Kidney (tissue), 13 donors: ENCODE measurements at regions not wholly inside any gene's neighbourhood (a gene's known extent, or its start where the extent isn't known, plus 50 kb on each side); places are given as distances from the start of the nearest gene placed in this dataset.

Source experiments
- DNase-seq, 5 donors: peaks; one replicate each; pipeline ENCODE4 v3.0.0-alpha.2; 2013 to 2020
- FAIRE-seq: peaks from 2 replicates; lab custom pipeline; 2012; peaks lifted over from hg19 to GRCh38; lab: Jason Lieb, UNC
- H3K27ac ChIP-seq, 2 donors: one replicate each; pipeline ENCODE4 v1.7.0; 2013; ENCODE audit warnings: low read depth in 2 of 2, low read length in 2 of 2, inconsistent platforms in 1 of 2
- H3K27me3 ChIP-seq: one replicate; pipeline ENCODE4 v1.7.1; 2013; ENCODE audit warnings: low read length, inconsistent platforms; ENCODE audit not compliant: control insufficient read depth, insufficient read depth
- H3K36me3 ChIP-seq, 3 donors: one replicate each; pipeline versions ENCODE4 v1.7.0 to v1.7.1; 2013; ENCODE audit warnings: low read length in 3 of 3, control low read depth in 1 of 3, inconsistent platforms in 1 of 3; ENCODE audit not compliant: insufficient read depth in 3 of 3, control insufficient read depth in 2 of 3
- H3K4me1 ChIP-seq, 3 donors: one replicate each; pipeline versions ENCODE4 v1.7.0 to v1.7.1; 2013; ENCODE audit warnings: low read length in 3 of 3, inconsistent platforms in 1 of 3, low read depth in 1 of 3; ENCODE audit not compliant: control insufficient read depth in 2 of 3, insufficient read depth in 2 of 3
- H3K4me3 ChIP-seq, 3 donors: one replicate each; pipeline versions ENCODE4 v1.7.0 to v1.8.1; 2013; ENCODE audit warnings: low read length in 3 of 3, control low read depth in 1 of 3, inconsistent platforms in 1 of 3
- H3K9ac ChIP-seq, 3 donors: one replicate each; pipeline versions ENCODE4 v1.7.0 to v1.7.1; 2013; ENCODE audit warnings: low read length in 3 of 3, control low read depth in 1 of 3, inconsistent platforms in 1 of 3
- H3K9me3 ChIP-seq, 3 donors: one replicate each; pipeline versions ENCODE4 v1.7.0 to v1.7.1; 2013; ENCODE audit warnings: low read length in 3 of 3, control low read depth in 1 of 3, inconsistent platforms in 1 of 3; ENCODE audit not compliant: control insufficient read depth in 2 of 3, insufficient read depth in 1 of 3
- CTCF ChIP-seq: IDR thresholded peaks from 3 replicates; pipeline ENCODE4 v1.5.1; 2012; ENCODE audit warnings: mild to moderate bottlenecking, moderate library complexity, borderline replicate concordance; ENCODE audit not compliant: insufficient read depth; ENCODE audit errors: extremely low read depth
- intact Hi-C: fragments of 100-400 bp; cut with DNase I; formaldehyde crosslinking; loops from one replicate; pipeline ENCODE4 v1.11.1; 2022
- donor health status: control.
- donor health status: control.
- donor health status: control.
- donor health status: control.
- donor health status: control.
- donor health status: DM: yes; HTN: yes; CAD: no.
- donor health status: Normal renal cell carcinoma (clear cell type).

DNA sequence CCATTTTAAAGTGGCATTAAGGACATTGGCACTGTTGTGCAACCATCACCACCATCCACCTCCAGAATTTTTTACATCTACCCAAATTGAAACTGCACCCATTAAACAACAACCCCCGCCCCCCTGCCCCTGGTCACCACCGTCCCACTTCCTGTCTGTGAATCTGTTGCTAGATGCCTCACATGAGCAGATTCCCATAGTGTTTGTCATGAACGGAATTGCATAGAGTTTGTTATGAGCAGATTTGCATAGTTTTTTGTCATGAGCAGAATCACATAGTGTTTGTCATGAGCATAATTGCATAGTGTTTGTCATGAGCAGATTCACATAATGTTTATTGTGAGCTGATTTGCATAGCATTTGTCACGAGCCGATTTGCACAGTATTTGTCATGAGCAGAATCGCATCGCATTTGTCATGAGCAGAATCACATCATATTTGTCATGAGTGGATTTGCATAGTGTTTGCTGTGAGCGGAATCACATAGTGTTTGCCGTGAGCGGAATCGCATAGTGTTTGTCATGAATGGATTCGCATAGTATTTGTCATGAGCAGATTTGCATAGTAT, 54.0 kb upstream of the GTF3A start:
- Histone ChIP-seq H3K27ac (no peak overlapping the region), H3K9ac (no peak overlapping the region), H3K4me3 (no peak overlapping the region), H3K9me3 (no peaks in the 10 kb centered on the region), H3K4me1 (no peaks in the 10 kb centered on the region), H3K27me3 (no peaks in the 10 kb centered on the region), H3K36me3 (no peaks in the 10 kb centered on the region)
- FAIRE-seq (no peak), DNase-seq (no peak)
- no peak for TF ChIP-seq CTCF
- intact Hi-C loops, result loop anchor here (5.0 kb wide), 1 partner anchor 452 kb away; no protein-coding TSS in a partner anchor

GRCh38 chr13:27371932-27372331, 52.5 kb upstream of the GTF3A start:
- DNase-seq (no peak), FAIRE-seq (no peak)
- H3K27me3 ChIP-seq, result no peaks in the 10 kb centered on the region
- TF ChIP-seq CTCF, result no peak
- no peaks in the 10 kb centered on the region for H3K4me1 ChIP-seq
- H3K9ac ChIP-seq, result no peak overlapping the region
- intact Hi-C loops, result loop anchor here (5.0 kb wide), 1 partner anchor 450 kb away; no protein-coding TSS in a partner anchor
- no peak overlapping the region for H3K27ac ChIP-seq
- no peaks in the 10 kb centered on the region for H3K9me3 ChIP-seq
- H3K4me3 ChIP-seq, result no peak overlapping the region
- H3K36me3 ChIP-seq, result no peaks in the 10 kb centered on the region

DNA sequence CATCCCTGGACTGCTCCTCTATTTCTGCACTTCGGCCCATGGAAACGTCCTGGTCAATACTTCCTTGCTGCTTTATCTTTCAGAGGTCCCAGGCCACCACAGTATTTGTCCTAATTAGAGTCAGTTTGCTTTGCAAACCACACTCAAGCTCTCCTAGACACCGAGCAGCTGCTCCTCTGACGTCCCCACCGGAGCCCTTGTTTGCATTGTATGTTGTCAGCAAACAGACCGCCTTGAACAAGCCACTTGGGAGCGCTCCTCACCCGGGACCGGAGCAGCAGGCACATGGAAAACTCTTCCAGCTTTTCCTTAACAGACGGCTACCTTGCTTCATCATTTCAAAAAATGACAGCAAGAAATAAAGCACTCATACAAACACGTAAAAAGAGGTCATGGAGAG, 51.5 kb upstream of the GTF3A start:
- TF ChIP-seq CTCF, result no peak
- H3K4me1 ChIP-seq, result no peaks in the 10 kb centered on the region
- no peaks in the 10 kb centered on the region for H3K9me3 ChIP-seq
- H3K4me3 ChIP-seq, result no peak overlapping the region
- H3K36me3 ChIP-seq, result no peaks in the 10 kb centered on the region
- no peaks in the 10 kb centered on the region for H3K27me3 ChIP-seq
- H3K9ac ChIP-seq, result no peak overlapping the region
- FAIRE-seq (no peak), DNase-seq (peak in 2 of 5 donors; percentile 21 to 62)
- intact Hi-C loops, result loop anchor here (5.0 kb wide), 1 partner anchor 449 kb away; no protein-coding TSS in a partner anchor
- H3K27ac ChIP-seq, result no peak overlapping the region

DNA sequence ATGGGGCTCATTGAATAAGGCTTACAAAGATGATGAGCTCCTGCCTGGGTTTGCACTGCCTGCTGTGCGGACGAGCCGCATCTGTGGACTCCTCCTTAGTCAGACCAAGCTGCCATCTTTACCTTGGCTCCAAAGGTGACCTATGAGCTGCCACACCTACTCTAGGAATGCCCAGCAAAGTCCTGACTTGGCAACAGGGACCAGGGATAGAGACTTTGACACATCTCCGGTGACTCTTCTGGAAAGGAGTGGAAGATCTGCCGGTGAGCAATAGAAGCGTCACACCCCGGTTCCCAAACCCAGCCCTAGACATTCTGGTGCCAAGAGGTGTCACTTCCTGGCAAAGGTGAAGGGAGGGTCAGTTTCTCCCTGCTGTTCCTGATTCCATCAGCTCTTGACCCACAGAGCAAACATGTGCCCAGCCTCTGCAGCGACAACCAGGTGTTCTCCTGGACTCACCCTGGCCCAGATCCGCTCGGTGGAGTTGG, 50.2 kb upstream of the GTF3A start:
- TF ChIP-seq CTCF, result no peak
- FAIRE-seq (no peak), DNase-seq (no peak)
- Histone ChIP-seq H3K27ac (no peak overlapping the region), H3K4me3 (no peak overlapping the region), H3K9me3 (no peaks in the 10 kb centered on the region), H3K27me3 (no peaks in the 10 kb centered on the region), H3K9ac (no peak overlapping the region), H3K4me1 (no peaks in the 10 kb centered on the region), H3K36me3 (no peaks in the 10 kb centered on the region)
- intact Hi-C loops, result loop anchor here (5.0 kb wide), 1 partner anchor 448 kb away; no protein-coding TSS in a partner anchor
